ENCODE measurements at regions not wholly inside any gene's neighbourhood (a gene's known extent, or its start where the extent isn't known, plus 50 kb on each side); places are given as distances from the start of the nearest gene placed in this dataset.
"Not testable (repeated sequence)": the region's sequence is repeated elsewhere in the genome, so short reads cannot be mapped to it uniquely, and the experiment has no call there.

- no peaks in the 10 kb centered on the region for H3K4me1 Mint-ChIP-seq (ENCODE audit: low read depth)
- H3K36me3 Mint-ChIP-seq (ENCODE audit: low read depth), result no peaks in the 10 kb centered on the region
Measured at GRCh38 chr15:96470681-96471310, 140.3 kb downstream of the NR2F2 start.

GRCh38 chr15:96472681-96473080 is 142.2 kb downstream of the NR2F2 start:
- H3K36me3 Mint-ChIP-seq (ENCODE audit: low read depth), result no peaks in the 10 kb centered on the region
- H3K9me3 Mint-ChIP-seq, result no peaks in the 10 kb centered on the region
- H3K27me3 Mint-ChIP-seq (ENCODE audit: low read depth), result no peaks in the 10 kb centered on the region
- H3K4me3 Mint-ChIP-seq, result no peak overlapping the region
- no peak overlapping the region for H3K27ac Mint-ChIP-seq
- no peaks in the 10 kb centered on the region for H3K4me1 Mint-ChIP-seq (ENCODE audit: low read depth)

More at GRCh38 chr15:96470681-96471310, 140.3 kb downstream of the NR2F2 start:
- no peak overlapping the region for H3K4me3 Mint-ChIP-seq
- no peaks in the 10 kb centered on the region for H3K9me3 Mint-ChIP-seq
- no peaks in the 10 kb centered on the region for H3K27me3 Mint-ChIP-seq (ENCODE audit: low read depth)
- H3K27ac Mint-ChIP-seq, result no peak overlapping the region

- Mint-ChIP-seq H3K27me3 (ENCODE audit: low read depth) (no peaks in the 10 kb centered on the region), H3K4me1 (ENCODE audit: low read depth) (no peaks in the 10 kb centered on the region), H3K36me3 (ENCODE audit: low read depth) (no peaks in the 10 kb centered on the region), H3K9me3 (no peaks in the 10 kb centered on the region), H3K27ac (no peak overlapping the region), H3K4me3 (no peak overlapping the region)
Measured at GRCh38 chr15:96473556-96473955, 143.1 kb downstream of the NR2F2 start.

GRCh38 chr15:96474231-96474664 is 143.7 kb downstream of the NR2F2 start:
- Mint-ChIP-seq H3K27ac (no peak overlapping the region), H3K9me3 (no peaks in the 10 kb centered on the region), H3K4me1 (ENCODE audit: low read depth) (no peaks in the 10 kb centered on the region), H3K36me3 (ENCODE audit: low read depth) (no peaks in the 10 kb centered on the region), H3K4me3 (no peak overlapping the region), H3K27me3 (ENCODE audit: low read depth) (no peaks in the 10 kb centered on the region)

GRCh38 chr15:96477227-96477626 is 146.7 kb downstream of the NR2F2 start:
- Mint-ChIP-seq H3K9me3 (no peaks in the 10 kb centered on the region), H3K4me1 (ENCODE audit: low read depth) (no peaks in the 10 kb centered on the region), H3K4me3 (no peak overlapping the region), H3K36me3 (ENCODE audit: low read depth) (no peaks in the 10 kb centered on the region), H3K27ac (no peak overlapping the region), H3K27me3 (ENCODE audit: low read depth) (no peaks in the 10 kb centered on the region)

- not testable (repeated sequence) for H3K9me3 Mint-ChIP-seq; H3K36me3 Mint-ChIP-seq (ENCODE audit: low read depth); H3K27me3 Mint-ChIP-seq (ENCODE audit: low read depth); H3K27ac Mint-ChIP-seq; H3K4me3 Mint-ChIP-seq; H3K4me1 Mint-ChIP-seq (ENCODE audit: low read depth)
Measured at GRCh38 chr15:96484412-96484811, 153.9 kb downstream of the NR2F2 start.

- H3K36me3 Mint-ChIP-seq (ENCODE audit: low read depth), result no peaks in the 10 kb centered on the region
- H3K27me3 Mint-ChIP-seq (ENCODE audit: low read depth), result peaks cover 2% of the 10 kb centered on the region
- H3K9me3 Mint-ChIP-seq, result peaks cover 4% of the 10 kb centered on the region
- H3K27ac Mint-ChIP-seq, result no peak overlapping the region
- no peaks in the 10 kb centered on the region for H3K4me1 Mint-ChIP-seq (ENCODE audit: low read depth)
- no peak overlapping the region for H3K4me3 Mint-ChIP-seq
Measured at GRCh38 chr15:96484830-96485229, 154.3 kb downstream of the NR2F2 start.

- Mint-ChIP-seq H3K4me1 (ENCODE audit: low read depth) (no peaks in the 10 kb centered on the region), H3K9me3 (peaks cover 4% of the 10 kb centered on the region), H3K36me3 (ENCODE audit: low read depth) (no peaks in the 10 kb centered on the region), H3K27me3 (ENCODE audit: low read depth) (peaks cover 5% of the 10 kb centered on the region), H3K4me3 (no peak overlapping the region), H3K27ac (no peak overlapping the region)
Measured at GRCh38 chr15:96487245-96487644, 156.7 kb downstream of the NR2F2 start.

- H3K27me3 Mint-ChIP-seq (ENCODE audit: low read depth); H3K9me3 Mint-ChIP-seq; H3K4me3 Mint-ChIP-seq; H3K27ac Mint-ChIP-seq; H3K36me3 Mint-ChIP-seq (ENCODE audit: low read depth); H3K4me1 Mint-ChIP-seq (ENCODE audit: low read depth): not testable (repeated sequence)
Measured at GRCh38 chr15:96491066-96491699, 160.7 kb downstream of the NR2F2 start.

- H3K36me3 Mint-ChIP-seq (ENCODE audit: low read depth); H3K4me1 Mint-ChIP-seq (ENCODE audit: low read depth); H3K27me3 Mint-ChIP-seq (ENCODE audit: low read depth); H3K9me3 Mint-ChIP-seq; H3K4me3 Mint-ChIP-seq; H3K27ac Mint-ChIP-seq: not testable (repeated sequence)
Measured at GRCh38 chr15:96491700-96492644, 161.5 kb downstream of the NR2F2 start.

- Mint-ChIP-seq H3K4me3 (no peak overlapping the region), H3K27me3 (ENCODE audit: low read depth) (peaks cover 10% of the 10 kb centered on the region), H3K9me3 (peaks cover 8% of the 10 kb centered on the region), H3K27ac (no peak overlapping the region), H3K4me1 (ENCODE audit: low read depth) (peaks cover 5% of the 10 kb centered on the region), H3K36me3 (ENCODE audit: low read depth) (no peaks in the 10 kb centered on the region)
Measured at GRCh38 chr15:96494505-96494904, 164.0 kb downstream of the NR2F2 start.

- peaks cover 8% of the 10 kb centered on the region for H3K9me3 Mint-ChIP-seq
- H3K27ac Mint-ChIP-seq, result no peak overlapping the region
- peaks cover 5% of the 10 kb centered on the region for H3K27me3 Mint-ChIP-seq (ENCODE audit: low read depth)
- no peak overlapping the region for H3K4me3 Mint-ChIP-seq
- peaks cover 5% of the 10 kb centered on the region for H3K4me1 Mint-ChIP-seq (ENCODE audit: low read depth)
- H3K36me3 Mint-ChIP-seq (ENCODE audit: low read depth), result no peaks in the 10 kb centered on the region
Measured at GRCh38 chr15:96495386-96495785, 164.9 kb downstream of the NR2F2 start.

- Mint-ChIP-seq H3K36me3 (ENCODE audit: low read depth) (no peaks in the 10 kb centered on the region), H3K4me3 (no peak overlapping the region), H3K27ac (no peak overlapping the region), H3K27me3 (ENCODE audit: low read depth) (peaks cover 5% of the 10 kb centered on the region), H3K4me1 (ENCODE audit: low read depth) (peaks cover 5% of the 10 kb centered on the region), H3K9me3 (peaks cover 12% of the 10 kb centered on the region)
Measured at GRCh38 chr15:96497951-96498350, 167.5 kb downstream of the NR2F2 start.

- Mint-ChIP-seq H3K9me3 (peaks cover 12% of the 10 kb centered on the region), H3K4me1 (ENCODE audit: low read depth) (no peaks in the 10 kb centered on the region), H3K4me3 (no peak overlapping the region)
Measured at GRCh38 chr15:96500508-96500907, 170.0 kb downstream of the NR2F2 start.

GRCh38 chr15:96501362-96501761 is 170.9 kb downstream of the NR2F2 start:
- Mint-ChIP-seq H3K27me3 (ENCODE audit: low read depth) (no peaks in the 10 kb centered on the region), H3K9me3 (peaks cover 12% of the 10 kb centered on the region), H3K27ac (no peak overlapping the region), H3K36me3 (ENCODE audit: low read depth) (no peaks in the 10 kb centered on the region), H3K4me3 (no peak overlapping the region), H3K4me1 (ENCODE audit: low read depth) (no peaks in the 10 kb centered on the region)

More at GRCh38 chr15:96500508-96500907, 170.0 kb downstream of the NR2F2 start:
- H3K27ac Mint-ChIP-seq, result no peak overlapping the region
- no peaks in the 10 kb centered on the region for H3K27me3 Mint-ChIP-seq (ENCODE audit: low read depth)
- no peaks in the 10 kb centered on the region for H3K36me3 Mint-ChIP-seq (ENCODE audit: low read depth)
